ENCODE measurements at regions not wholly inside any gene's neighbourhood (a gene's known extent, or its start where the extent isn't known, plus 50 kb on each side); places are given as distances from the start of the nearest gene placed in this dataset.

DNA sequence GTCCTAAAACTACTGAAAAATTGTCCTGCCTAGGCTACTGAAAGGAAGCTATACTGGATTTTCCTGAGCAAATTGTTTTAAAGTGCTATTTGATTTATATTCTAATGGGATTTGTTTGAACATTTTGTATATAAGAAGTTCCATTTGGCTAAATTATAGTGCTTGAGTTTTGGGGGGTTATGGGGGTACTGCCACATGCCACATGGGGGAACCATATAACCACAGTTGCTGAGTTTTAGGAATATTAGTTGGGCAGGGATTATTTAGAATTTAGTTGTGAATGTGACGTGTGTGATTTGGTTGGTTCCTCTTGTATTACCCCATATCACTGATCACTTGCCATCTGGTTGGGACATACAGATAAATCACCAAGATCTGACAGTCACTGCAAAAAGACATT lies 224.5 kb upstream of the TAPT1 start:
- dilution Hi-C loops (cut with MboI; ENCODE audit: extremely low pct_ligation_motif_present, low sequenced_read_pairs) = no loop called here
- H3K4me3 ChIP-seq (ENCODE audit: control insufficient read depth in 2 of 3, extremely low read depth in 1 of 3, insufficient read depth in 2 of 3, low read depth in 1 of 3, low read length in 3 of 3) = no peak overlapping the region
- no peak overlapping the region for H3K4me2 ChIP-seq (ENCODE audit: control insufficient read depth, extremely low read depth, insufficient read depth, low read depth, low read length)
- H4K20me1 ChIP-seq (ENCODE audit: control insufficient read depth, extremely low read depth, insufficient read depth, low read length) = no peaks in the 10 kb centered on the region
- DNase-seq (ENCODE audit: low read depth, low spot score) (no peak), FAIRE-seq (no peak)
- peaks cover 5% of the 10 kb centered on the region for H3K27me3 ChIP-seq (ENCODE audit: control insufficient read depth, extremely low read depth, insufficient read depth, low read length)
- no peaks in the 10 kb centered on the region for H3K4me1 ChIP-seq (ENCODE audit: control insufficient read depth, extremely low read depth, insufficient read depth, low read length)
- H3K9me1 ChIP-seq (ENCODE audit: control insufficient read depth, extremely low read depth, insufficient read depth, low read length) = no peaks in the 10 kb centered on the region
- no peaks in the 10 kb centered on the region for H3K36me3 ChIP-seq (ENCODE audit: control insufficient read depth in 2 of 2, extremely low read depth in 1 of 2, insufficient read depth in 2 of 2, low read length in 2 of 2)
- no peak overlapping the region for H2AFZ ChIP-seq (ENCODE audit: control insufficient read depth, low read length)
- H3K9me3 ChIP-seq (ENCODE audit: control insufficient read depth, low read depth, low read length) = no peaks in the 10 kb centered on the region
- H3K9ac ChIP-seq (ENCODE audit: control insufficient read depth, extremely low read depth, insufficient read depth, low read length) = no peak overlapping the region
- TF ChIP-seq, protein P1, sequence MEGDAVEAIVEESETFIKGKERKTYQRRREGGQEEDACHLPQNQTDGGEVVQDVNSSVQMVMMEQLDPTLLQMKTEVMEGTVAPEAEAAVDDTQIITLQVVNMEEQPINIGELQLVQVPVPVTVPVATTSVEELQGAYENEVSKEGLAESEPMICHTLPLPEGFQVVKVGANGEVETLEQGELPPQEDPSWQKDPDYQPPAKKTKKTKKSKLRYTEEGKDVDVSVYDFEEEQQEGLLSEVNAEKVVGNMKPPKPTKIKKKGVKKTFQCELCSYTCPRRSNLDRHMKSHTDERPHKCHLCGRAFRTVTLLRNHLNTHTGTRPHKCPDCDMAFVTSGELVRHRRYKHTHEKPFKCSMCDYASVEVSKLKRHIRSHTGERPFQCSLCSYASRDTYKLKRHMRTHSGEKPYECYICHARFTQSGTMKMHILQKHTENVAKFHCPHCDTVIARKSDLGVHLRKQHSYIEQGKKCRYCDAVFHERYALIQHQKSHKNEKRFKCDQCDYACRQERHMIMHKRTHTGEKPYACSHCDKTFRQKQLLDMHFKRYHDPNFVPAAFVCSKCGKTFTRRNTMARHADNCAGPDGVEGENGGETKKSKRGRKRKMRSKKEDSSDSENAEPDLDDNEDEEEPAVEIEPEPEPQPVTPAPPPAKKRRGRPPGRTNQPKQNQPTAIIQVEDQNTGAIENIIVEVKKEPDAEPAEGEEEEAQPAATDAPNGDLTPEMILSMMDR (optimal IDR thresholded peaks at IDR 0.05 in 1 of 3, IDR thresholded peaks at IDR 0.05 in 1 of 3, conservative IDR thresholded peaks at IDR 0.05 in 1 of 3; ENCODE audit: extremely low read depth in 1 of 3, insufficient read depth in 2 of 3, low read length in 3 of 3) = peak in 1 of 3 experiments; percentile 30
- TF ChIP-seq EZH2 (IDR thresholded peaks at IDR 0.05; ENCODE audit: low read length) = no peak
- H3K27ac ChIP-seq (ENCODE audit: control insufficient read depth, insufficient read depth, low read length) = no peak overlapping the region
- no peaks in the 10 kb centered on the region for H3K79me2 ChIP-seq (ENCODE audit: control insufficient read depth, insufficient read depth, low read length)

DNA sequence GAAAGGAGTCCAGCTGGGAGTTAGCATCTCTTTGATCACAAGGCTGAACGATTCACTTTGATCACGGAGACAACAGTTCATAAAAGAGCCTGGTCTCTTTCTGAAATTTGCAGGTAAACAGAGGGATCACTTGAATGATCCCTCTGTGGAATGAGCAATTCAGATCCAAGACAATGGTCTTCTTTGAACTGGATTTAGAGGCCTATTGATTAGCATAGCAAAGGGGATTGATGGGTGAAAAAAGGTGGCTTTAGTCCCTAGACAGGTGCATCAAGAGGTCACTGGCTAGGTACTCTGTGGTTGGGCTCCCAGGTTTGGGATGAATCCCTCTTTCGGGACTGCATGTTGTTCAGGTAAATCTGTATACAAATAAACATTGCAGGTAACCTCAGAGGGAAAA lies 223.8 kb upstream of the TAPT1 start:
- no peak for TF ChIP-seq EZH2 (IDR thresholded peaks at IDR 0.05; ENCODE audit: low read length)
- TF ChIP-seq, protein P1 (optimal IDR thresholded peaks at IDR 0.05 in 1 of 3, IDR thresholded peaks at IDR 0.05 in 1 of 3, conservative IDR thresholded peaks at IDR 0.05 in 1 of 3; ENCODE audit: extremely low read depth in 1 of 3, insufficient read depth in 2 of 3, low read length in 3 of 3) = no peak
- Histone ChIP-seq H3K36me3 (ENCODE audit: control insufficient read depth in 2 of 2, extremely low read depth in 1 of 2, insufficient read depth in 2 of 2, low read length in 2 of 2) (no peaks in the 10 kb centered on the region), H3K4me2 (ENCODE audit: control insufficient read depth, extremely low read depth, insufficient read depth, low read depth, low read length) (no peak overlapping the region), H3K9me1 (ENCODE audit: control insufficient read depth, extremely low read depth, insufficient read depth, low read length) (no peaks in the 10 kb centered on the region), H2AFZ (ENCODE audit: control insufficient read depth, low read length) (no peak overlapping the region), H3K79me2 (ENCODE audit: control insufficient read depth, insufficient read depth, low read length) (no peaks in the 10 kb centered on the region), H3K27me3 (ENCODE audit: control insufficient read depth, extremely low read depth, insufficient read depth, low read length) (peaks cover 5% of the 10 kb centered on the region), H3K4me3 (ENCODE audit: control insufficient read depth in 2 of 3, extremely low read depth in 1 of 3, insufficient read depth in 2 of 3, low read depth in 1 of 3, low read length in 3 of 3) (no peak overlapping the region), H3K9me3 (ENCODE audit: control insufficient read depth, low read depth, low read length) (no peaks in the 10 kb centered on the region), H3K4me1 (ENCODE audit: control insufficient read depth, extremely low read depth, insufficient read depth, low read length) (no peaks in the 10 kb centered on the region), H3K27ac (ENCODE audit: control insufficient read depth, insufficient read depth, low read length) (no peak overlapping the region), H3K9ac (ENCODE audit: control insufficient read depth, extremely low read depth, insufficient read depth, low read length) (no peak overlapping the region), H4K20me1 (ENCODE audit: control insufficient read depth, extremely low read depth, insufficient read depth, low read length) (no peaks in the 10 kb centered on the region)
- DNase-seq (ENCODE audit: low read depth, low spot score) (no peak), FAIRE-seq (no peak)
- dilution Hi-C loops (cut with MboI; ENCODE audit: extremely low pct_ligation_motif_present, low sequenced_read_pairs) = no loop called here
